NB4 (cell line): ENCODE measurements at regions not wholly inside any gene's neighbourhood (a gene's known extent, or its start where the extent isn't known, plus 50 kb on each side); places are given as distances from the start of the nearest gene placed in this dataset.

Experiments used
- DNase-seq: peaks from one replicate; pipeline ENCODE4 v3.0.0; 2010; ENCODE audit warnings: low read depth
- H3K4me3 ChIP-seq: one replicate; pipeline ENCODE4 v1.5.1; 2011; ENCODE audit warnings: mild to moderate bottlenecking, low read depth, low read length, moderate library complexity
- CTCF ChIP-seq: IDR thresholded peaks from one replicate; pipeline ENCODE4 v1.5.1; 2012; ENCODE audit warnings: low read depth, low read length
- MAX ChIP-seq: IDR thresholded peaks from 2 replicates; pipeline ENCODE4 v1.6.1; 2011; ENCODE audit warnings: low read depth, low read length
- MYC ChIP-seq: IDR thresholded peaks from 2 replicates; pipeline ENCODE4 v1.6.1; 2011; ENCODE audit warnings: low read depth, low read length
- POLR2A ChIP-seq: IDR thresholded peaks from 2 replicates; pipeline ENCODE4 v1.6.1; 2011; ENCODE audit warnings: mild to moderate bottlenecking; ENCODE audit not compliant: insufficient read length; ENCODE audit errors: extremely low read depth

GRCh38 chr1:228917342-228917741, 182.1 kb downstream of the RHOU start:
- H3K4me3 ChIP-seq = no peak overlapping the region
- TF ChIP-seq POLR2A = no peak
- no peak for TF ChIP-seq MYC
- no peak for TF ChIP-seq MAX
- no peak for TF ChIP-seq CTCF
- no peak for DNase-seq

GRCh38 chr1:228917755-228918154, 182.5 kb downstream of the RHOU start:
- H3K4me3 ChIP-seq = no peak overlapping the region
- no peak for DNase-seq
- no peak for TF ChIP-seq CTCF
- no peak for TF ChIP-seq POLR2A
- no peak for TF ChIP-seq MYC
- no peak for TF ChIP-seq MAX

- DNase-seq = no peak
- no peak overlapping the region for H3K4me3 ChIP-seq
- TF ChIP-seq MYC (no peak), MAX (no peak)
Measured at GRCh38 chr1:228918335-228918734, 183.1 kb downstream of the RHOU start.

GRCh38 chr1:228919914-228920313, 184.6 kb downstream of the RHOU start:
- TF ChIP-seq CTCF = no peak
- no peak for TF ChIP-seq POLR2A
- TF ChIP-seq MYC = no peak
- TF ChIP-seq MAX = no peak
- no peak overlapping the region for H3K4me3 ChIP-seq
- peak; percentile 40 for DNase-seq

- no peak overlapping the region for H3K4me3 ChIP-seq
- no peak for TF ChIP-seq CTCF
- TF ChIP-seq POLR2A = no peak
- TF ChIP-seq MAX = no peak
- TF ChIP-seq MYC = no peak
- DNase-seq = no peak
Measured at GRCh38 chr1:228920831-228921230, 185.6 kb downstream of the RHOU start.

- no peak overlapping the region for H3K4me3 ChIP-seq
- TF ChIP-seq CTCF = no peak
- TF ChIP-seq MYC = no peak
- TF ChIP-seq MAX = 0 out of 2 replicates have a peak, but pooled peaks have one; percentile 40
- DNase-seq = peak; percentile 64
Measured at GRCh38 chr1:228921481-228921880, 186.2 kb downstream of the RHOU start.
